Fibroblast of peridontal ligament (primary cell): ENCODE measurements at regions not wholly inside any gene's neighbourhood (a gene's known extent, or its start where the extent isn't known, plus 50 kb on each side); places are given as distances from the start of the nearest gene placed in this dataset.

Source experiments
- DNase-seq: peaks from one replicate; pipeline ENCODE4 v3.0.0-alpha.2; 2010; ENCODE audit errors: extremely low read depth

- no peak for DNase-seq
Measured at GRCh38 chr1:30319765-30320580, 403.4 kb downstream of the MATN1 start.

GRCh38 chr1:30318864-30319718, 404.3 kb downstream of the MATN1 start:
- no peak for DNase-seq

- DNase-seq = no peak
Measured at GRCh38 chr1:30318413-30318812, 405.0 kb downstream of the MATN1 start.

GRCh38 chr1:30317921-30318320, 405.5 kb downstream of the MATN1 start:
- DNase-seq = no peak

- DNase-seq = no peak
Measured at GRCh38 chr1:30316056-30316455, 407.3 kb downstream of the MATN1 start.

GRCh38 chr1:30315185-30315960, 408.0 kb downstream of the MATN1 start:
- DNase-seq = no peak

- DNase-seq = no peak
Measured at GRCh38 chr1:30314591-30314990, 408.8 kb downstream of the MATN1 start.

GRCh38 chr1:30313584-30313983, 409.8 kb downstream of the MATN1 start:
- no peak for DNase-seq

- no peak for DNase-seq
Measured at GRCh38 chr1:30313176-30313575, 410.2 kb downstream of the MATN1 start.

GRCh38 chr1:30312226-30312625, 411.2 kb downstream of the MATN1 start:
- DNase-seq = no peak

GRCh38 chr1:30311749-30312148, 411.6 kb downstream of the MATN1 start:
- DNase-seq = no peak

- no peak for DNase-seq
Measured at GRCh38 chr1:30310966-30311742, 412.2 kb downstream of the MATN1 start.

- DNase-seq = no peak
Measured at GRCh38 chr1:30307182-30307581, 416.2 kb downstream of the MATN1 start.

- DNase-seq = no peak
Measured at GRCh38 chr1:30305519-30305918, 417.9 kb downstream of the MATN1 start.

GRCh38 chr1:30305061-30305460, 418.3 kb downstream of the MATN1 start:
- DNase-seq = no peak

- DNase-seq = no peak
Measured at GRCh38 chr1:30304080-30304479, 419.3 kb downstream of the MATN1 start.

- no peak for DNase-seq
Measured at GRCh38 chr1:30303387-30303786, 420.0 kb downstream of the MATN1 start.

- DNase-seq = no peak
Measured at GRCh38 chr1:30302858-30303257, 420.5 kb downstream of the MATN1 start.

- DNase-seq = no peak
Measured at GRCh38 chr1:30300669-30301068, 422.7 kb downstream of the MATN1 start.

GRCh38 chr1:30299393-30299792, 424.0 kb downstream of the MATN1 start:
- DNase-seq = no peak

GRCh38 chr1:30295674-30296073, 427.7 kb downstream of the MATN1 start:
- no peak for DNase-seq
